Epithelial cell of esophagus (primary cell): ENCODE measurements at regions not wholly inside any gene's neighbourhood (a gene's known extent, or its start where the extent isn't known, plus 50 kb on each side); places are given as distances from the start of the nearest gene placed in this dataset.
A peak's percentile ranks its signal among the peaks of the same experiment; 100 is the strongest.

Experiments used
- DNase-seq: peaks from one replicate; pipeline ENCODE4 v3.0.0; 2010; ENCODE audit warnings: low read depth
- H3K4me3 ChIP-seq: 2 replicates; pipeline ENCODE4 v1.5.1; 2011; ENCODE audit warnings: mild to moderate bottlenecking, low read length, control low read depth
- TF ChIP-seq, protein P1 (sequence below): IDR thresholded peaks from 2 replicates; pipeline ENCODE4 v1.5.1; 2011; ENCODE audit warnings: low read depth, mild to moderate bottlenecking, low read length, control low read depth, inconsistent platforms; ENCODE audit not compliant: insufficient read depth; ENCODE audit errors: missing control alignments

DNA sequence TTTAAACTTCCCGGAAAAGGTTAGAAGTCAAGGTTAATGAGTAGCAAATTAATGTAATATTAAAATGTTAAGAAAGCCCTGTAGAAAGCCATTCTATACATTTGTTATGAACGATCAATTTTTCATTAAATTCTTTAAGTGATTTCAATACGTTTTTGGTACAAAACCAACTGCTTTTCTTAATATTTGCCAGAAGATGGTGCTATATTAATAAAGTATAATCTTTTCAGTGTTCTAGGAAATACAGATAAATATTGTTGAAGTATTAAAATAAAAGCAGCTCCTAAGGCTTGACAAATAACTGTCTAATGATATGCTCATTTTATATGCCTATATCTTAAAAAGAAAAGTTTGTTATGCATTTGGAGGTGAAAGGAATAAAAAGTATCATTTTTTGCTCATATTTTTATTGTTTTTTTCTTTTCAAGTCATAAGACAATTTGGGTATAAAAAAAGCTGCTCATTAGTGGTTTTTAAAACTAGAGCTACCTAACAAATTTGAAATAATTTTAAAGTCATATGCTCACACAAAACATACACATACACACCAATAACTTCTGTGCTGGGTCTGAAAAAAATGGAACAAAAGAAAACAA, 130.3 kb upstream of the POT1 start:
- TF ChIP-seq, protein P1, sequence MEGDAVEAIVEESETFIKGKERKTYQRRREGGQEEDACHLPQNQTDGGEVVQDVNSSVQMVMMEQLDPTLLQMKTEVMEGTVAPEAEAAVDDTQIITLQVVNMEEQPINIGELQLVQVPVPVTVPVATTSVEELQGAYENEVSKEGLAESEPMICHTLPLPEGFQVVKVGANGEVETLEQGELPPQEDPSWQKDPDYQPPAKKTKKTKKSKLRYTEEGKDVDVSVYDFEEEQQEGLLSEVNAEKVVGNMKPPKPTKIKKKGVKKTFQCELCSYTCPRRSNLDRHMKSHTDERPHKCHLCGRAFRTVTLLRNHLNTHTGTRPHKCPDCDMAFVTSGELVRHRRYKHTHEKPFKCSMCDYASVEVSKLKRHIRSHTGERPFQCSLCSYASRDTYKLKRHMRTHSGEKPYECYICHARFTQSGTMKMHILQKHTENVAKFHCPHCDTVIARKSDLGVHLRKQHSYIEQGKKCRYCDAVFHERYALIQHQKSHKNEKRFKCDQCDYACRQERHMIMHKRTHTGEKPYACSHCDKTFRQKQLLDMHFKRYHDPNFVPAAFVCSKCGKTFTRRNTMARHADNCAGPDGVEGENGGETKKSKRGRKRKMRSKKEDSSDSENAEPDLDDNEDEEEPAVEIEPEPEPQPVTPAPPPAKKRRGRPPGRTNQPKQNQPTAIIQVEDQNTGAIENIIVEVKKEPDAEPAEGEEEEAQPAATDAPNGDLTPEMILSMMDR: peak; percentile 21
- DNase-seq: peak; percentile 25
- no peak overlapping the region for H3K4me3 ChIP-seq

DNA sequence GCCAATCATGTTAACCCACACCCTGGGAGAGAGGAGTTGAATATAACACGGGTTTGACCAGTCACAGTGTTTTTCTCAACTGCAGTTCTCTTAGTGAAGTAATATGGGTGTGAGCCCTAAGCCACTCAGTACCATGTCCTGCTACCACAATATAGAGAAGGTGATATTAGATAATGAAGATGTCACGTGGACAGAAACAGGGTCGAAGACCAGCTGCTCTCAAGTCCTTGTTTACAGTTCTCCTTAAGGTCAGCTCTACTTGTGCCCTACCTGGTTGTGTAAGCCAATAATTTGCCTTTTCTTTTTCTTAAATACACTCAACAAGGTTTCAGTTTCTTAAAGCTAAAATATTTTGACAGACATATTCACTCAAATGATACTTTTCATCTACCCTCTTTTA, 128.3 kb upstream of the POT1 start:
- no peak overlapping the region for H3K4me3 ChIP-seq
- no peak for DNase-seq
- TF ChIP-seq, protein P1: no peak

GRCh38 chr7:125055376-125055775, 125.8 kb upstream of the POT1 start:
- TF ChIP-seq, protein P1: no peak
- H3K4me3 ChIP-seq: no peak overlapping the region
- no peak for DNase-seq

- no peak overlapping the region for H3K4me3 ChIP-seq
- no peak for DNase-seq
- TF ChIP-seq, protein P1: no peak
Measured at GRCh38 chr7:125046767-125047166, 117.1 kb upstream of the POT1 start.

GRCh38 chr7:125033506-125033905, 103.9 kb upstream of the POT1 start:
- TF ChIP-seq, protein P1: no peak
- no peak overlapping the region for H3K4me3 ChIP-seq
- DNase-seq: no peak

GRCh38 chr7:125032943-125033342, 103.3 kb upstream of the POT1 start:
- TF ChIP-seq, protein P1: no peak
- H3K4me3 ChIP-seq: no peak overlapping the region
- no peak for DNase-seq

- TF ChIP-seq, protein P1: no peak
Measured at GRCh38 chr7:125030756-125031387, 101.2 kb upstream of the POT1 start.

More at GRCh38 chr7:125030756-125031387, 101.2 kb upstream of the POT1 start:
- no peak overlapping the region for H3K4me3 ChIP-seq
- DNase-seq: no peak
